GM21717 (cell line): ENCODE measurements at regions not wholly inside any gene's neighbourhood (a gene's known extent, or its start where the extent isn't known, plus 50 kb on each side); places are given as distances from the start of the nearest gene placed in this dataset.
"Not testable (repeated sequence)": the region's sequence is repeated elsewhere in the genome, so short reads cannot be mapped to it uniquely, and the experiment has no call there.

Experiments
- ATAC-seq: cut with Tn5 transposase; IDR thresholded peaks from one replicate; pipeline ENCODE4 v1.9.1; 2021; ENCODE audit warnings: mild to moderate bottlenecking, moderate library complexity; ENCODE audit not compliant: unreplicated experiment

GRCh38 chr7:81374641-81375040 is 395.2 kb downstream of the HGF start:
- not testable (repeated sequence) for ATAC-seq

- no peak for ATAC-seq
Measured at GRCh38 chr7:81370822-81371221, 399.0 kb downstream of the HGF start.

DNA sequence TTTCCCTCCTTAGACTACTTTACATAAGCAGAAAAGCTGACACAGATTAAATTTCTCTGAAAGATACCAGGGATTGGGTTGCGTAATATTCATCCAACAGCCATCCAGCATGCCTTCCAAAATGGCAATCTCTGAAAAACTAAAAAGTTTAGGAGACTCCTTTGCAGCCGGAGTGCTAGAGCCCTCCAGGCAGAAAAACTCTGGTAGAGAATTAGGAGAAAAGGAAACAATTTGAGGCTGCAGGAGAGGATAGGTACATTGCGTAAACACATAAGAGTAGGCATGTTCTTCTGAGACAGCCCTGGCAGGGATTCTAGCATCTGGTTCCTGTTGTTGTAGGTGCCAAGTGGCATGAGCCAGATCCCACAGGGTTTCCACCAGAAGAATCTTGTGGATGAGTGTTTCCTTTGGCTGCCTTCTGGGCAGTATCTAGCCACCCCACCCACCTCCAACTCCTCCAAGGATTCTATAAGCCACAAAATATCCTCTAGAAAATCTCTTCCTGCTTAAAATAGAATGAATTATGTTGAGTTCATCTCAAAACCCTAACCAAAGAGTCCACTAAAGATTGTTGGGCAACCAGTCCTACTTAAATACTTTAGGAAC is 402.4 kb downstream of the HGF start:
- ATAC-seq = no peak

GRCh38 chr7:81366546-81366945 is 403.3 kb downstream of the HGF start:
- no peak for ATAC-seq

GRCh38 chr7:81361769-81362312 is 408.0 kb downstream of the HGF start:
- no peak for ATAC-seq

DNA sequence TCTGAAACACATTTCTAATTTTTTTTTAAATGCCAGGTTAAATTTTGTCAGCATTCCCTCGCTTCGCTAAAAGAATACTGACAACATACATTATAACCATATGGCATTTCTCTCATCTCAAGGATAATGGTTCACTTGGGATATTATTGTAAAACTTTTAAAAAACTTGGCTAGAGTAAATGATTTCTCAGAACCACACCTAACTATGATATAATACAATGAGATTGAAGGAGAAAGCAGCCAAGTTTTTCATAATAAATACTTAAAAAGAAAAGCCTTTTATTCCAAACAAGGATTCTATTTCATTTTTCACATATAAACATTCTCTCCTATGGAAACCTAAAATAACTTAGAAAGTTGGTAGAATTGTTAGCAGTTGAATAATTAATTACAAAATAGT is 413.9 kb downstream of the HGF start:
- no peak for ATAC-seq

DNA sequence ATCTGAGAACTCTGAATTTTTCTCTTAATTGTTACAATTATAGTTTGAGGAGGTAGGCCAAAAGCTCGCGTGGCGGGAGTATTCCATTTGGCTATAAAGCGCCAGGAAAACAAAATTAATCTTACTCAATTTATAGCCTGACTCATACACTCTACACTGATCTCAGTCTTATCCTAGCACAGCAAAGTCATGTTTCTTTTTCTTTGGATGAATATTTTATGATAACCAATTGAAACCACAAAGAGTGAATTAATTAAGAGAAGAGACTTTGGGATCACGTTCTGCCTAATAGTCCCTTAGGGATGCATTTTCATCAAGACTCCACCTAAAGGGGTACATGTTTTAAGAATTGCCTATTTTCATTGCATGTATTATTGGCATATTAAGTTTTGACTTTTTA is 420.8 kb downstream of the HGF start:
- ATAC-seq = no peak

DNA sequence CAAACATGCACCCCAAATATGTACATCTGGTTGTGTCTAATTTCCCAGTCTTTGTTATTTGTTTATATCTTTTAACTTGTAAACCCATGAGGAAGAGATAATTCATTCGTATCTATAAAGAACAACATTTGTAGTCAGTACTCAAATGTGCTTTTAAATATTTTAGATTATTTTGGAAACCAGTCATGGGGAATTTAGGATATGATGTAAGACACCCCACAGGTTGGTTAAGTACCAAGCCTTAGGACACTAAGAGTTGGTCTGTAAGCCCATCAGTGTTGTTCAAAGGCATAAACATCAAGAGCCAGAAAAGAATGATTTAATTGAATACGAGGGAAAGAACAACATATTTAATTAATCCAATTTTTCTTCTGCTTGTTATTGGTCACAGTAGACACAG is 421.1 kb upstream of the SEMA3C start:
- ATAC-seq = no peak

- no peak for ATAC-seq
Measured at GRCh38 chr7:81333536-81333935, 414.7 kb upstream of the SEMA3C start.

GRCh38 chr7:81333004-81333403 is 414.2 kb upstream of the SEMA3C start:
- ATAC-seq = no peak

- ATAC-seq = no peak
Measured at GRCh38 chr7:81331061-81332018, 412.5 kb upstream of the SEMA3C start.

GRCh38 chr7:81330108-81330507 is 411.3 kb upstream of the SEMA3C start:
- no peak for ATAC-seq

GRCh38 chr7:81327468-81328266 is 408.8 kb upstream of the SEMA3C start:
- no peak for ATAC-seq

GRCh38 chr7:81321949-81322348 is 403.1 kb upstream of the SEMA3C start:
- no peak for ATAC-seq

- ATAC-seq = no peak
Measured at GRCh38 chr7:81317741-81318140, 398.9 kb upstream of the SEMA3C start.

DNA sequence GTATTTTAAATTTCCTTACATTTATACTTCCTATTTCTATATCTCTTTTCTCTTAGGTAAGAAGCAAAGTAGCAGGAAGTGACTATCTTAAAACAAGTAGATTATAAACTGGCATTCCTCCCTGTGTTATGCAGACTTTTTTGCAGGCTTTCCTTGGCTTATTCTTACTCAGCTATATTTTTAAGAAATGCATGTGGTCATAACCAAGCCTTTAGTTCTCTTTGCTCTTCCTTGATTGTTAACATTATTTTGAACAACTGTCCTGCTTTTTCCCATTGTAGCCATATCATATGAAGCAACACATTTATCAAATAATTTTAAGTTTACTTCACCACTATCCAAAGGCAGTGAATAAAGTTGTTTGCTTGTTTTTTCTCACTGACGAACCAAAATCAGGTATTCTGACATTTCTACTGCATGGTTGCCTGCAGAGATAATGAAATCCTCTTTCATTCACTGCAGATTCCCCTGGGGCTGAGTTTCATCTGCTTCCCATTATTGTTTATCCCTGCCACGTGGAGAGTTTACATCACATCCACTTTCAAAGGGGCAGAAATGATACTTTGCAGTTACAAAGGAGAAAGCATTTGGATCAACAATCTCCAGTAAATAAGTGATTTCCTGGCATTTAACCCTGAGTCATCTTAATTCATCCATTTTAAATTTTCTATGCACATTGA is 389.9 kb upstream of the SEMA3C start:
- ATAC-seq = no peak

DNA sequence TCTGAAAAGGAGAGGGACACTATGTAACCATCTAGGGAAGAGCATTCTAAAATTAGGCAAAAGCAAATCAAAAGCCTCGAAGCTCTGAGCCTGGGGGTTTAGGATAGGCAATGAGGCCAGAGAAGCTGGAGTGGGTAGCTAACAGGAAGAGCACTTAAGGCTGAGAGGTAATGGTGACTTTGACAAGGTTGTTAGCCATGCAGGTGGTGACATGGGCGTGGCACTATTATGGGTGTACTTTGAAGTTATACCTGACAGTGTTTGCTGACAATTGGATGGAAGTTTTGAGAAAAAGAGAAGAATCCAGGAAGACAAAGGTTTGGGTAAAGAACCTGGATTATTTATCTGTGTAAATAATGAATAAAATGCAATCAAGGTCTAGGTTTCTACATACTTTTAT is 383.0 kb upstream of the SEMA3C start:
- ATAC-seq = no peak

DNA sequence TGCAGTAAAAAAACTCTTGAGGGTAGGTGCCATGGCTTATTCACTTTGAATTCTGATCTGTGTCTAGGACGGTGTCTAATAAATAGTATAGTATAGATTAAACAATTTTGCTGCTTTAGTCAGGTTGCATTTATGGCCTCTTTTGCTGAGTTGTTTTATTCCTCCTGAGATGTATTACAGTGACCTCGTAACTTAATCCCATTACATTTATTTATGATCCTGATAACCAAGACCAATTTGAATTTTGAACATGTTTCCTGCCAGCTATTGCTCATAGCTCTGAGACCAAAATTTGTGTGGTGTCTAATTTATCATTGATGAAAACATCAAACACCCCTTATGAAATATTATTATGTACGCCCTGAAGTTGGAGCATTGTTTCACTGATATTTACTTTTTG is 381.9 kb upstream of the SEMA3C start:
- ATAC-seq = no peak

DNA sequence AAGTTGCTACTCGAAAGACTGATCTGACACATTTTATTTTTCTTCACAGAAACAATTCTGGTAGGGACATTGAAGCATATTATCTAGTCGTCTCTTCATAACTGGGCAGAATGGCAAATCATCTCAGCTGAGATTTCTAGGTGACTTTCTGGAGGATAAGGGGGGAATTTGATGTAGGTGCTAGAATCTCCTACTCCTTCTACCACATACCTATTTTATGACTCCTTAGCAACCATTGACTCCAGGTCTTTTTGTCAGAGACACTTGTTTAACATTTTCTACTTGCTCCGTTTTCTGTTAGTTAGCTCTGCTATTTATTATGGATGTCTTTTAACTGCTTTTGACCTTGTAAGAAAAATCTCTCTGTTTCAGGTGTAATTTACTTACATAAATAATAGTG is 380.9 kb upstream of the SEMA3C start:
- no peak for ATAC-seq

GRCh38 chr7:81298951-81299666 is 380.3 kb upstream of the SEMA3C start:
- no peak for ATAC-seq
